Karpas-422 (cell line): ENCODE measurements at regions not wholly inside any gene's neighbourhood (a gene's known extent, or its start where the extent isn't known, plus 50 kb on each side); places are given as distances from the start of the nearest gene placed in this dataset.
"Not testable (repeated sequence)": the region's sequence is repeated elsewhere in the genome, so short reads cannot be mapped to it uniquely, and the experiment has no call there.

ENCODE experiments used
- DNase-seq: peaks from one replicate; pipeline ENCODE4 v3.0.0-alpha.2; 2015
- H2AFZ ChIP-seq: fragments of 200-600 bp; sonication (generic); 2 replicates; pipeline ENCODE4 v1.6.1; 2014; ENCODE audit warnings: antibody characterized with exemption, low read length, mixed read lengths
- H3K27ac ChIP-seq: fragments of 200-600 bp; sonication (generic); 2 replicates; pipeline ENCODE4 v1.5.1; 2014; ENCODE audit warnings: mild to moderate bottlenecking, low read length, moderate library complexity
- H3K27me3 ChIP-seq: fragments of 200-600 bp; sonication (generic); 2 replicates; pipeline ENCODE4 v1.6.1; 2014; ENCODE audit warnings: low read length, mixed read lengths
- H3K36me3 ChIP-seq: fragments of 200-600 bp; sonication (generic); 2 replicates; pipeline ENCODE4 v1.6.1; 2014; ENCODE audit warnings: low read length, mixed read lengths; ENCODE audit not compliant: insufficient read depth
- H3K4me1 ChIP-seq: fragments of 200-600 bp; sonication (generic); 2 replicates; pipeline ENCODE4 v1.6.1; 2014; ENCODE audit warnings: mild to moderate bottlenecking, low read length, mixed read lengths
- H3K4me2 ChIP-seq: fragments of 200-600 bp; sonication (generic); 2 replicates; pipeline ENCODE4 v1.6.1; 2014; ENCODE audit warnings: low read length, low read depth, mild to moderate bottlenecking; ENCODE audit not compliant: poor library complexity, severe bottlenecking
- H3K4me3 ChIP-seq: fragments of 200-600 bp; sonication (generic); 2 replicates; pipeline ENCODE4 v1.5.1; 2014; ENCODE audit warnings: mild to moderate bottlenecking, antibody characterized with exemption, low read length, mixed read lengths
- H3K79me2 ChIP-seq: fragments of 200-600 bp; sonication (generic); 2 replicates; pipeline ENCODE4 v1.6.1; 2014; ENCODE audit warnings: mild to moderate bottlenecking, low read length, mixed read lengths
- H3K9ac ChIP-seq: fragments of 200-600 bp; sonication (generic); 2 replicates; pipeline ENCODE4 v1.6.0; 2014; ENCODE audit warnings: low read length
- H3K9me2 ChIP-seq: fragments of 200-600 bp; sonication (generic), shearing (Covaris generic); replicated peaks from 2 replicates; pipeline ENCODE4 v1.6.0; 2014; ENCODE audit warnings: mild to moderate bottlenecking, low read length, moderate library complexity; ENCODE audit not compliant: insufficient read depth
- H3K9me3 ChIP-seq: fragments of 300-700, 200-600 bp; sonication (generic); 2 replicates; pipeline ENCODE4 v1.6.1; 2014; ENCODE audit warnings: low read length, mixed read lengths
- H4K20me1 ChIP-seq: fragments of 200-600 bp; sonication (generic); 2 replicates; pipeline ENCODE4 v1.6.1; 2014; ENCODE audit warnings: mild to moderate bottlenecking, antibody characterized with exemption, low read length, low read depth; ENCODE audit not compliant: insufficient read depth

- H3K27me3 ChIP-seq, H3K9me2 ChIP-seq, H3K36me3 ChIP-seq, H3K9me3 ChIP-seq, H2AFZ ChIP-seq, H4K20me1 ChIP-seq: not testable (repeated sequence)
- H3K4me1 ChIP-seq = peaks cover 56% of the 10 kb centered on the region
- H3K4me2 ChIP-seq = peak overlapping the region; percentile 71
- H3K27ac ChIP-seq = peak overlapping the region; percentile 51
- DNase-seq = peak; percentile 49
- peaks cover 47% of the 10 kb centered on the region for H3K79me2 ChIP-seq
- H3K4me3 ChIP-seq = peak overlapping the region; percentile 74
- peak overlapping the region; percentile 84 for H3K9ac ChIP-seq
These were observed 114.0 kb downstream of the CRLF3 start for GRCh38 chr17:30710276-30711088.

DNA sequence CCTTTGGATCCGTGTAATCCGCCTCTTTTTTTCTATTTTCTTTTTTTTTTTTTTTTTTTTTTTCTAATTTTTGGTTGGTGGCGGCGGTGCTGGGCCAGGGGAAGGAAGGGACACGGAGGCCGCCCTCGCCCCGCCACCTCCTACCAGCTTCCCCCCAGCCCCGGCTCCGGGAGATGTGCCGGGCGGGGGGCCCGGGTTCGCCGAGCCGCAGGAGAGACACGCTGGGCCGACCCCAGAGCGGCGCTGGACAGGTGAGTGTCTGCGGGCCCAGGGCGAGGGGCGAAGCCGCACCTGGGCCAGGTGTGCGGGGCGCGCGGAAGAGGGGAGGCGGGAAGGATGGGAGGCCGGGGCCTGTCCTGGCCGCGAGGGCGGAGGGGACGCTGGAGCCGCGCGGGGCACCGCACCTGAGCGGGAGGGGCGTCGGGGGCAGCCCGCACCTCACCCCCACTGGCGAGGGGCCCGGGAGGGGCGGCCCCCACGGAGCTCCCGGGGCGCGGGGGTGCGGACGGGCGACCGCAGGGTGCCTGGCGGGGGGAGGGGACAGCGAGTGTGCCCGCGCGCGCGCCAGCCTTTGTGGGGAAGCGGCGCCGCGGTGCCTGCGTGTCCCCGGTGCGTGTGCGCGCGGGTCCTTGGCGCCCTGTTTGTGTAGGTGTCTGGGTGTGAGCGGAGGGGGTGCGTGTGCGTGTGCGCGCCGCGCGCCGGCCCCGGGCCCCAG, 114.8 kb downstream of the CRLF3 start:
- peak overlapping the region; percentile 74 for H3K4me3 ChIP-seq
- H3K4me2 ChIP-seq = peak overlapping the region; percentile 71
- peak overlapping the region; percentile 51 for H3K27ac ChIP-seq
- not testable (repeated sequence) for H4K20me1 ChIP-seq, H3K9me2 ChIP-seq, H3K27me3 ChIP-seq, H2AFZ ChIP-seq, H3K9me3 ChIP-seq, H3K36me3 ChIP-seq
- DNase-seq = peak; percentile 72
- peaks cover 53% of the 10 kb centered on the region for H3K4me1 ChIP-seq
- H3K9ac ChIP-seq = peak overlapping the region; percentile 84
- peaks cover 44% of the 10 kb centered on the region for H3K79me2 ChIP-seq

- H3K4me2 ChIP-seq = peak overlapping the region; percentile 71
- H3K27me3 ChIP-seq, H3K36me3 ChIP-seq, H4K20me1 ChIP-seq, H2AFZ ChIP-seq, H3K9me3 ChIP-seq, H3K9me2 ChIP-seq: not testable (repeated sequence)
- peaks cover 49% of the 10 kb centered on the region for H3K4me1 ChIP-seq
- DNase-seq = peak; percentile 66
- peak overlapping the region; percentile 84 for H3K9ac ChIP-seq
- H3K79me2 ChIP-seq = peaks cover 40% of the 10 kb centered on the region
- H3K4me3 ChIP-seq = peak overlapping the region; percentile 77; the same call in 1 of the 2 replicates
- H3K27ac ChIP-seq = peak overlapping the region; percentile 51; the same call in 1 of the 2 replicates
These were observed 115.4 kb downstream of the CRLF3 start for GRCh38 chr17:30709096-30709495.

DNA sequence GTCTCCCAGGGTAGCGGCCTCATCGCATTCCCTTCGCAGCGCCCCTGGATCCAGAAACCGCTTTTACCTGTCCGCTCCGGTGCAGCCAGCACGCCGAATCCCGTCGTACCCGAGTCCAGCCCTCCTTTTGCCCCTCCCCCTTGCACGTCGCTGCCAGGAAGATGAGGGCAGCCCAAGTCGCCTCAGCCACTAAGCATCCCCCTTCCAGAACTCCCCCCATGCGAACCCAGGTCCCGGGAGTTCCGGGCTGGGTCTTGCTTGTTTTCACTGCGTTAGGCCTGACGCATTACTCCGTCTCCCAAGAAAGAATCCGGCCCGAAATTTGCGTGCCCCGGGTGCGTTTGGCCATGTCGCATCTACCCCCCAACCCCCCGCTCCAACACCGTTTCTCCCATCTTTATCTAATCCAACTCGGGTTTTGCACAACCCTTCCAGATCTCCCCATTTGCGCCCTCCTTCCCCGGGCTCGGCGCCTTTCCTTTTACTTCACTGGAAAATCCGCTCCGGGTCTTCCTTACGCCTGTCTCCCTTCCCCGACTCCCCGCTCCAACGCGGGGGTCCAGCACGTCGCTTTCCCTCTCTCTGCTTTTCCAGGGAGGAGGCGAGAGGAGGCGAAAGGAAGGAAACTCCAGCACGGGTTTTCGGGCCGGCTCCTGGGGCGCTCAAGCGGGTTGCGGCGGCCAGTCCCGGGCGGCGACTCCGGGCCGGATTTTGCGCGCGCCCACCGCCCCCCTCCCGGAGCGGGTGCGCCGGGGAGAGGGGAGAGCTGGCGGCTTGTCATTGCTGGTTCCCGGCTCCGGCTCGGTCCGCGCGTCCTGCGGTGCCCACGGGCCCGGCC, 116.0 kb downstream of the CRLF3 start:
- Histone ChIP-seq H2AFZ (peak overlapping the region; percentile 99), H3K27ac (peak overlapping the region; percentile 62), H3K9ac (peak overlapping the region; percentile 84), H3K79me2 (peaks cover 34% of the 10 kb centered on the region), H3K4me1 (peaks cover 44% of the 10 kb centered on the region), H3K4me2 (peak overlapping the region; percentile 96), H3K4me3 (peak overlapping the region; percentile 77)
- not testable (repeated sequence) for H3K27me3 ChIP-seq, H3K9me2 ChIP-seq, H3K36me3 ChIP-seq, H4K20me1 ChIP-seq, H3K9me3 ChIP-seq
- peak; percentile 90 for DNase-seq

- H3K27me3 ChIP-seq, H3K9me2 ChIP-seq, H3K36me3 ChIP-seq, H4K20me1 ChIP-seq, H3K9me3 ChIP-seq: not testable (repeated sequence)
- Histone ChIP-seq H3K9ac (peak overlapping the region; percentile 84), H3K27ac (peak overlapping the region; percentile 62), H3K79me2 (peaks cover 27% of the 10 kb centered on the region), H3K4me1 (peaks cover 38% of the 10 kb centered on the region), H3K4me2 (peak overlapping the region; percentile 96), H2AFZ (peak overlapping the region; percentile 99; the same call in 1 of the 2 replicates), H3K4me3 (peak overlapping the region; percentile 77)
- peak; percentile 73 for DNase-seq
These were observed 116.7 kb downstream of the CRLF3 start for GRCh38 chr17:30707724-30708240.

- not testable (repeated sequence) for DNase-seq, H3K27me3 ChIP-seq, H2AFZ ChIP-seq, H4K20me1 ChIP-seq, H3K9me2 ChIP-seq, H3K36me3 ChIP-seq, H3K27ac ChIP-seq, H3K9me3 ChIP-seq
- Histone ChIP-seq H3K4me3 (peak overlapping the region; percentile 77; the same call in 1 of the 2 replicates), H3K79me2 (peaks cover 18% of the 10 kb centered on the region), H3K4me1 (peaks cover 27% of the 10 kb centered on the region), H3K4me2 (peak overlapping the region; percentile 96), H3K9ac (peak overlapping the region; percentile 84; the same call in 1 of the 2 replicates)
These were observed 117.8 kb downstream of the CRLF3 start for GRCh38 chr17:30706461-30707335.

GRCh38 chr17:30706004-30706403, 118.5 kb downstream of the CRLF3 start:
- H3K9me2 ChIP-seq, H2AFZ ChIP-seq, H3K9me3 ChIP-seq, H3K9ac ChIP-seq, H3K27me3 ChIP-seq, H4K20me1 ChIP-seq, DNase-seq, H3K4me2 ChIP-seq, H3K27ac ChIP-seq, H3K36me3 ChIP-seq, H3K4me3 ChIP-seq: not testable (repeated sequence)
- H3K4me1 ChIP-seq = peaks cover 20% of the 10 kb centered on the region
- H3K79me2 ChIP-seq = peaks cover 11% of the 10 kb centered on the region
